Uterus (tissue), 2 donors: ENCODE measurements at regions not wholly inside any gene's neighbourhood (a gene's known extent, or its start where the extent isn't known, plus 50 kb on each side); places are given as distances from the start of the nearest gene placed in this dataset.

Experiments
- POLR2A ChIP-seq, 2 donors: fragments of 450-650 bp; IDR thresholded peaks; one replicate each; pipeline ENCODE4 v1.6.1; 2016; ENCODE audit warnings: antibody characterized with exemption in 2 of 2, mild to moderate bottlenecking in 1 of 2, moderate library complexity in 1 of 2
- TF ChIP-seq, protein P1 (sequence below), 4 experiments: fragments of 200-600 bp in 2 of 4; fragments of 450-650 bp in 2 of 4; sonication (generic) in 2 of 4; IDR thresholded peaks; one replicate each; pipeline ENCODE4 v1.5.1; 2016 to 2019; ENCODE audit warnings: antibody characterized with exemption in 4 of 4, mild to moderate bottlenecking in 2 of 4, moderate library complexity in 1 of 4

DNA sequence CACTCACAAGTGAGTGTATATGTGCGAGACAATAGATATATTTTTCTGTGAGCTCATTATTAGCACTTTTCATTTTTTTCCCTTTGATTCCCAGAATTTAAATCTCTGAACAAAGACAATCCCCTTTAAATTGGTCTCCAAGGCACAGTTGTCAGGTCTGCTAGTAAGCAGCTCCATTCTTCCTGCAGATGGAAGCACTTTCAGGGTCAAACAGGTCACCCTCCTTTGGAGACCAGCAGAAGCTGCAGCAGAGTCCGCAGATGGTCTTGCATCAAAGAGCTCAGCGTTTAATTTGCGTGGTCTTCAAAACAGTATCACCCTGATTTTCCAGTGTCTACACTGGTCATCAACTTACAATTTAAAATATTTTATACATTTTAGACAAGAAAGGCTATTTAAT lies 543.8 kb downstream of the ARL4A start:
- no peak for TF ChIP-seq POLR2A (IDR thresholded peaks at IDR 0.05)
- TF ChIP-seq, protein P1, sequence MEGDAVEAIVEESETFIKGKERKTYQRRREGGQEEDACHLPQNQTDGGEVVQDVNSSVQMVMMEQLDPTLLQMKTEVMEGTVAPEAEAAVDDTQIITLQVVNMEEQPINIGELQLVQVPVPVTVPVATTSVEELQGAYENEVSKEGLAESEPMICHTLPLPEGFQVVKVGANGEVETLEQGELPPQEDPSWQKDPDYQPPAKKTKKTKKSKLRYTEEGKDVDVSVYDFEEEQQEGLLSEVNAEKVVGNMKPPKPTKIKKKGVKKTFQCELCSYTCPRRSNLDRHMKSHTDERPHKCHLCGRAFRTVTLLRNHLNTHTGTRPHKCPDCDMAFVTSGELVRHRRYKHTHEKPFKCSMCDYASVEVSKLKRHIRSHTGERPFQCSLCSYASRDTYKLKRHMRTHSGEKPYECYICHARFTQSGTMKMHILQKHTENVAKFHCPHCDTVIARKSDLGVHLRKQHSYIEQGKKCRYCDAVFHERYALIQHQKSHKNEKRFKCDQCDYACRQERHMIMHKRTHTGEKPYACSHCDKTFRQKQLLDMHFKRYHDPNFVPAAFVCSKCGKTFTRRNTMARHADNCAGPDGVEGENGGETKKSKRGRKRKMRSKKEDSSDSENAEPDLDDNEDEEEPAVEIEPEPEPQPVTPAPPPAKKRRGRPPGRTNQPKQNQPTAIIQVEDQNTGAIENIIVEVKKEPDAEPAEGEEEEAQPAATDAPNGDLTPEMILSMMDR (IDR thresholded peaks at IDR 0.05): no peak
